Dedifferentiated amniotic fluid mesenchymal stem cell (primary cell): ENCODE measurements at regions not wholly inside any gene's neighbourhood (a gene's known extent, or its start where the extent isn't known, plus 50 kb on each side); places are given as distances from the start of the nearest gene placed in this dataset.

ENCODE experiments used
- DNase-seq: peaks from one replicate; pipeline ENCODE4 v3.0.0-alpha.2; 2016; ENCODE audit errors: extremely low spot score

DNA sequence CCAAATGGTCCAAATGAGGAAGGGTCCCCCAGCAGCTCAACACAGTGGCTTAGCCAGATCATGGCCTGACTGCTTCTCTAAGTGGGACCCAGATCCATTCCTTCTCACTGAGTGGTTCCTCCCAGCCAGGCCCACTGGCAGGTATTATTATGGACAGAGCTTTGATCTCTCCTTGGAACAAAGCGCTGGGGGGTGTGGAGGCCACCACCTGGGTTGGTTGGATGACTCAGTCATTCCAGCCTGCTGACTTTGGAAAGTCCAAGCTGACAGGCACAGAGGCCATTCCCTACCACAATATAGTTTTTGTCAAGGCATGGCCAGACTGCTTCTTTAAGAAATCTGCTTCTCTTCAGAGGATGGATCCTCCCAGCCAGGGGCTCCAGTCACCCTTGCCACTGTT lies 341.1 kb downstream of the BTG1 start:
- no peak for DNase-seq

GRCh38 chr12:91801048-91801447 lies 344.6 kb downstream of the BTG1 start:
- DNase-seq = no peak

GRCh38 chr12:91793676-91794075 lies 352.0 kb downstream of the BTG1 start:
- no peak for DNase-seq

GRCh38 chr12:91792597-91792996 lies 353.0 kb downstream of the BTG1 start:
- DNase-seq = no peak

- no peak for DNase-seq
Measured at GRCh38 chr12:91786499-91787272, 359.0 kb downstream of the BTG1 start.

- no peak for DNase-seq
Measured at GRCh38 chr12:91785655-91786498, 359.8 kb downstream of the BTG1 start.

DNA sequence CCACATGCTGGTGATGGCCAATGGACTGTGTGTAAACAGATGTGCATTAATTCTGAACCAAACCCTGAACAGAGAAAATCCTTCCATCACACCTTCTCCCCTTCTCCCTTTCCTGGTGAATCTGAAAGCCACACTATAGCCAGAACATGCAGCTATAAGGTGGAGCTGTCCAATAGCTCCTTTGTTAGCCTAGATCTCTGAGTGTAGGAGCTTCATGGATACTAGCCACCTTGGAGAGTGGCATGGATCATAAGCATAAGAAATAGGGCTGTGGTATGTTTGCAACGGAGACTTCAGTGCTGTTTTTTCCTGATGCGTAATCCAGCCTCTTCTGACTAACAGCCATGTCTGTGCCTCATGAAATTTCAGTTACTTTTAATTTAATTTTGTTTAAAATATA lies 364.5 kb downstream of the BTG1 start:
- DNase-seq = no peak

DNA sequence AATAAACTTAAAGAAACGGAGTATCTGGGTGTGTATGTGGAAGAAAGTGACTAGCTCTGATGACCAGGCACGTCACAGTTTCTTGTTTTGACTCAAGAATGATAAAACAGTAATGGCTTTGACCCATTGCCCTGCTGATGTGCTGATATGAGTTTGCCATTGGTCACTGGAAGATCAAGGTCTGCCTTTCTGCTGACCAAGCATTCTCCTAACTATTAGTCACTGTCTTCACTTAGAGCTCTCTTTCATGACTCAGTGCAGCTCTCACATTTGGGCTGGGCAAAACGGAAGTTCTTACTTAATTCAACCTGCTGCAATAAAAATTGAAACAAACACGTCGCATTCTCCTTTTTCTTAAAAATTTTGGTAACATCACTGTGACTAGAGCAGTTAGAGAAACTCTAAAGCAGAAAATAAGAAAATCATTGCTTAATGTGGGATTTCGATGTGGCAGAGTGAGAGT lies 366.7 kb downstream of the BTG1 start:
- DNase-seq = peak; percentile 73

DNA sequence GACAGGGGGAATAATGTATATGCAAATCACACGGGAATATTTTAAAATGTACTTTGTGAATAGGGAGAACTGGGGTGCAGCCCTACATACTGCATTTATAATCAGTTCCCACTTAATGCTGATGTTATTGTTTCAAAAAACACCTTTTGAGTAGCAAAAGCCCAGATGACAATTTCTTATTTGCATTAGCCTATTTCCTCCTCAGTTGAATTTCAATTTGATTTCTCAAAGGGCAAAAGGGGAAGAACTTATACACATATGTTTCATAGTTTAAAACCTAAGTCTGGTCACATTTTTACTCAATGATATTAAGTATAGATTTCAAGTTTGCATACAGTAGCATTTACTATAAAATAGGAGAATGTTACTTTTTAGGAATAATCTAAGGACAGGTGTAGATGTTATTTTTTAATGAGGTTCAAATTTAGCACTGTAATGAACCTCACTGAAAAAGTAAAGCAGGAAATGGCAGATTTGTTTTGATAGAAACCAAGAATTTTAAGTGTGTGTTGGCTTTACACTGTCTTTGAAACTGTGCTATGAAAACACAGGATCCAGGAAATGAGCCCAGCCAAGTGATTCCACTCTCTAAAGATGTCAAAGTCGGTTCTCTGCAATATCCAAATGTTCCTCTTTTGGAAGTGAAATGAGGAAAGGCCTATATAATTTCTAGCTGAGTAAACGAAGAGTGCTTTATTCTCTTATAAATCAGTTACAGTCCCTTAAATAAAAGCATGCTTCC lies 367.4 kb downstream of the BTG1 start:
- no peak for DNase-seq

- DNase-seq = no peak
Measured at GRCh38 chr12:91777268-91777992, 368.2 kb downstream of the BTG1 start.

GRCh38 chr12:91774434-91774921 lies 371.2 kb downstream of the BTG1 start:
- peak; percentile 52 for DNase-seq

DNA sequence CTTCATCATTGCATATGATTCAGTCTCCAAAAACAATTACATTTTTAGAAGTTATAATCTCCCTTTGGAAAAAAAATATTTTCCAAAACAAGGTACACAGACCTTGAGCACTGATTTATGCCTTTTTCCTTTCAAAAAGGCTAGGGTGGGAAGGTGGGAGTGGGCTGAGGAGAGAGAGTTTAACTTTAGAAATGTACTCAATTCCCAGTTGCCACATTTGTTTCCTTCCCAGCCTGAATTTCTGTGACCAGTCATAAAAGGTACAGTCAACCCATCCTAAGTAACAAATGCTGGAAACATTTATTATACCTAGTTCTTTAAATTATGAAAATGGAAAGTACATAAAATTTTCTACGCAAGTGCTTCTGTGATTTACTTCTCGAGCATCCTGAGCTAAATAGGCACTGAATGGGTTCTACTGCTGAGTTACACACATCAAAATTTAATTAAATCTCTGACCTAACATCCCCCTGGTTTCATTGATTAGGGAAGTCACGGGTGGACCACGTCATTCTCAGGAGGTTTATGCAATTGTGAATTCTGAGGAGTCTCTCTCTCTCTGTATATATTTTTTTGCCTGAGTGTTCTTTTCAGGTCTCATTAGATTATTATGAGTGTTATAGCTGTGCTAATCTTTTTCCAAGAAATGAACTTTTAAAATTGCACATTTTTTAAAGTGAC lies 371.8 kb downstream of the BTG1 start:
- no peak for DNase-seq

- no peak for DNase-seq
Measured at GRCh38 chr12:91772411-91772810, 373.2 kb downstream of the BTG1 start.

GRCh38 chr12:91769736-91770135 lies 375.9 kb downstream of the BTG1 start:
- no peak for DNase-seq

DNA sequence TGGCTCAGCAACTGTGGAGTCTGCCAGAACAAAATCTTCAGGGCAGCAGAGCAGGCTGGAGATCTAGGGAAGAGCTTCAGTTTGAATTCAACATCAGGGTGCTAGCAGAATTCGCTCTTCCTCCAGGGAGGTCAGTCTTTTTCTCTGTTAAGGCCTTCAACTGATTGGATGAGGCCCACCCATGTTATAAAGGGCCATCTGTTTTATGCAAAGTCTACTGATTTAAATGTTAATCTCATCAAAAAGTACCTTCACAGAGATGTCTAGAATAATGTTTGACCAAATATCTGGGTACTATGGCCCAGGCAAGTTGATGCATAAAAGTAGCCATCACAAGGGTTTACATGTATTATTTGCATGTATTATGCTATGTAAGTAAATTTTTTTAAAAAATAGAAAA lies 378.4 kb downstream of the BTG1 start:
- DNase-seq = no peak

DNA sequence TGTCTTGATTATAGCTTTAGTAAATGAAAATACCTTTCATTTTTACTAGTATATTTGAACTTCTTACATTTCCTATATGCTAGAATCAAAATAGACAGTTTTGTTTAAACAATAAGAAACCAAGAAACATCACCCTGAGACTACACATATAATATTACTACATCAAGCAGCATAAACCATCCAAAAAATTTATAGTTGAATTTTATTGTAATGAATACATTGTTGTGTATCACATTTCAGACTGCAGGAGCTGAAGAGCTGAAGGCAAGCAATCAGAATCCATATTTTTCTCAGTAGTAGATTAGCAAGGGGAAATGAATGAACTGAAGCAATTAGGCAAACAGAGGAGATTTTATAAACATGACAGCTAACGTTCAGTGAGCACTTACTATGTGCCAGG lies 379.2 kb downstream of the BTG1 start:
- DNase-seq = no peak

DNA sequence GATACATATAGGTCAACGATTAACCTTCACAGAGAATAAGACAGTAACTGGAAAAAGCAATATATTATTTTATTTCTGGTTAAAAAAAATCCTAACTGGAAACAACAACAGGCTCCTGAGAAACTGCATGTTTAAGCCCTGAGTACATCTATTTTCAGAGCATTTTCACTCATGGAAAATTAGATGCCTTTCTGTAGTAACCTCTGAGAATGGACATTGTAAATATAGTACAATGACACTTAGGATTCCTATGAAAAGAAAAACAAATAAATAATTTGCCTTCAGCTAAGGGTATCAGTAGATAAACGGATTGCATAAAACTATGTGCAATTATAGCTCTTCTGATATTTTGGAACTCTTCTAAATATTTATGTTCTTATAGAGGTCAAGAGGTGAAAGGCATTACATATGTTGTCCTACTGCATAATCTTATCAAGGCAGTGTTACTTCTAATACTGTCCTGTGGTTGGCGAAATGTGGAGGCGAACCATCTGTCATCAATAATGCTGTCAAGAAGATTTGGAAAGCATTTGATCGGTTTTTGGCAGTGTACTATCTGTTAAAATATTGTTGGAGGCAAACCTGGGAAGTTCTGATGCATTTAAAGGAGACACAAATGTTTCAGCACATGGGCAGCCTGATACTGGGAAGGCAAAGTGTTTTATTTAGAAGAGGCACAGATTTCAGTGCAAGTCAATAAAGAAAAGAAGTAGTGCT lies 381.8 kb downstream of the BTG1 start:
- no peak for DNase-seq

DNA sequence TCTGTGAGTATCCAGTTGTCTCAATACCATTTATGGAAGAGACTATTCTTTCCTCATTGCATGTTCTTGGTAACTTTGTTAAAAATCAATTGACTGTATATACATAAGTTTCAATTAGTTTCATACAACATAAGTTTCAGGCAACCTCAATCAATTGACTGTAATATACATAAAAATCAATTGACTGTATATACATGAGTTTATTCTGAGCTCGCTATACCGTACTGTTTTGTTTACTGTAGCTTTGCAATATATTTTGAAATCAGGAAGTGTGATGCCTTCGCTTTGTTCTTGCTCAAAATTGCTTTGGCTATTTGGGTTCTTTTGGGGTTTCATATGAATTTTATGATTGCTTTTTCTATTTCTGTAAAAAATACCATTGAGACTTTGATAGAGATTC lies 392.0 kb downstream of the BTG1 start:
- no peak for DNase-seq

DNA sequence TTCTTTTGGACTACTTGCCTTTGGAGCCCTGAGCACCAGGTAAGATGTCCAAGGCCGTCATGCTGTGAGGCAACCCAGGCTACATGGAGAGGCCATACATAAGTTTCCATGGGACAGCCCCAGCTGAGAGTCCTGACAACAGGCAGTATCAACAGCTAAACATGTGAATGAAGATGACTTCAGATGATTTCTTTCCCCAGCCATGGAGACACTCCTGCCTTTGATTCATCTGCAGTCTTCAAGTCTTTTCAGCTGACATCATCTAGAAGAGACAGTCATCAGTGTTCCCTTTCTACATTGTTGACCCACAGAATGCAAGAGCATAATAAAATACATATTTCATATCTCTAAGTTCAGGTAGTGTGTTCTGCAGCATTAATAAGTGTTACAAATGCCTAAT lies 398.7 kb downstream of the BTG1 start:
- DNase-seq = no peak

DNA sequence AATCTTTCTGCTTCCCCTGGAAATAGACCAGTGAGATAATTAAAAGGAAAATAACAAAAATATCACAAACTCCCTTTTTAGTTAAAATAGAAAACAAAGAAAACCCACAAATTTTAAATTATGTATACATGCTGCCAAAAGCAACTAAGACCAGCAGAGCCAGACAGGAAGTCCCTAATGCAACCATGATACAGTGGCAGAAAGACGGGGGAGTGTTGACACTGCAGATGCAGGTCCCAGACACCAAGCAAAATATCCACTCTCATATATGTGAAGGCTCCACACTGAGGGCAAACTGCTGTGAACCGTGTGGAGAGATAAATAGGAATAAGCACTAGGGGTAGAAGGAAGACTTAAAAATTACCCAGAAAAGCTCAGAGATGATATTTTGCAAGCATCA lies 401.0 kb downstream of the BTG1 start:
- no peak for DNase-seq
